ENCODE measurements at regions not wholly inside any gene's neighbourhood (a gene's known extent, or its start where the extent isn't known, plus 50 kb on each side); places are given as distances from the start of the nearest gene placed in this dataset.

DNA sequence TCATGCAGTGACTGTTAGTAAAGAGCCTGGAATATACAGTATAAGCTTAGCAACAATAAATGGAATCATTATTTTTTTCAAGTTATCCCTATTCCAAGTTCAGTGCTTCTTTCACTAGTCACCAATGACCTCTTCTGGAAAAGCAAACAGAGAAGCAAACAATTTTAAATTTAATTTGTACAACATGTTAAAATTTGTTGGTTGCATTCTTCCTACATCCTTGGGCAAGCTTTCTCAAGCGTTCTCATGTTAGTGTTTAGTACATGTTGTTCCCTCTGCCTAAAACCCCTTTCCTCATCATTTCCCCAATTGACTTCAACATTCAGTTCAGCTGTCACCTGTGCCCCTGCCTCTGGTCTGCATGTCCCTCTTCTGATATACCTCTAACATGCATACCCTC lies 123.4 kb downstream of the SEC61B start:
- TF ChIP-seq POLR2A (IDR thresholded peaks at IDR 0.05) (no peak), POLR2AphosphoS5 (IDR thresholded peaks at IDR 0.05) (no peak)
- TF ChIP-seq, protein P1, sequence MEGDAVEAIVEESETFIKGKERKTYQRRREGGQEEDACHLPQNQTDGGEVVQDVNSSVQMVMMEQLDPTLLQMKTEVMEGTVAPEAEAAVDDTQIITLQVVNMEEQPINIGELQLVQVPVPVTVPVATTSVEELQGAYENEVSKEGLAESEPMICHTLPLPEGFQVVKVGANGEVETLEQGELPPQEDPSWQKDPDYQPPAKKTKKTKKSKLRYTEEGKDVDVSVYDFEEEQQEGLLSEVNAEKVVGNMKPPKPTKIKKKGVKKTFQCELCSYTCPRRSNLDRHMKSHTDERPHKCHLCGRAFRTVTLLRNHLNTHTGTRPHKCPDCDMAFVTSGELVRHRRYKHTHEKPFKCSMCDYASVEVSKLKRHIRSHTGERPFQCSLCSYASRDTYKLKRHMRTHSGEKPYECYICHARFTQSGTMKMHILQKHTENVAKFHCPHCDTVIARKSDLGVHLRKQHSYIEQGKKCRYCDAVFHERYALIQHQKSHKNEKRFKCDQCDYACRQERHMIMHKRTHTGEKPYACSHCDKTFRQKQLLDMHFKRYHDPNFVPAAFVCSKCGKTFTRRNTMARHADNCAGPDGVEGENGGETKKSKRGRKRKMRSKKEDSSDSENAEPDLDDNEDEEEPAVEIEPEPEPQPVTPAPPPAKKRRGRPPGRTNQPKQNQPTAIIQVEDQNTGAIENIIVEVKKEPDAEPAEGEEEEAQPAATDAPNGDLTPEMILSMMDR (IDR thresholded peaks at IDR 0.05), result no peak
